ENCODE measurements at regions not wholly inside any gene's neighbourhood (a gene's known extent, or its start where the extent isn't known, plus 50 kb on each side); places are given as distances from the start of the nearest gene placed in this dataset.

GRCh38 chr10:113252650-113253618 lies 299.9 kb upstream of the HABP2 start:
- DNase-seq (ENCODE audit: extremely low spot score, unreplicated experiment) = no peak
- TF ChIP-seq, protein P1, sequence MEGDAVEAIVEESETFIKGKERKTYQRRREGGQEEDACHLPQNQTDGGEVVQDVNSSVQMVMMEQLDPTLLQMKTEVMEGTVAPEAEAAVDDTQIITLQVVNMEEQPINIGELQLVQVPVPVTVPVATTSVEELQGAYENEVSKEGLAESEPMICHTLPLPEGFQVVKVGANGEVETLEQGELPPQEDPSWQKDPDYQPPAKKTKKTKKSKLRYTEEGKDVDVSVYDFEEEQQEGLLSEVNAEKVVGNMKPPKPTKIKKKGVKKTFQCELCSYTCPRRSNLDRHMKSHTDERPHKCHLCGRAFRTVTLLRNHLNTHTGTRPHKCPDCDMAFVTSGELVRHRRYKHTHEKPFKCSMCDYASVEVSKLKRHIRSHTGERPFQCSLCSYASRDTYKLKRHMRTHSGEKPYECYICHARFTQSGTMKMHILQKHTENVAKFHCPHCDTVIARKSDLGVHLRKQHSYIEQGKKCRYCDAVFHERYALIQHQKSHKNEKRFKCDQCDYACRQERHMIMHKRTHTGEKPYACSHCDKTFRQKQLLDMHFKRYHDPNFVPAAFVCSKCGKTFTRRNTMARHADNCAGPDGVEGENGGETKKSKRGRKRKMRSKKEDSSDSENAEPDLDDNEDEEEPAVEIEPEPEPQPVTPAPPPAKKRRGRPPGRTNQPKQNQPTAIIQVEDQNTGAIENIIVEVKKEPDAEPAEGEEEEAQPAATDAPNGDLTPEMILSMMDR (IDR thresholded peaks at IDR 0.05) = no peak
- peaks cover 7% of the 10 kb centered on the region for H3K27me3 Mint-ChIP-seq (ENCODE audit: unreplicated experiment)
- peaks cover 10% of the 10 kb centered on the region for H3K4me1 Mint-ChIP-seq (ENCODE audit: unreplicated experiment)
- no peaks in the 10 kb centered on the region for H3K36me3 Mint-ChIP-seq (ENCODE audit: unreplicated experiment)
- H3K27ac Mint-ChIP-seq (ENCODE audit: unreplicated experiment) = no peak overlapping the region
- H3K4me3 Mint-ChIP-seq (ENCODE audit: unreplicated experiment) = no peak overlapping the region
- H3K9me3 Mint-ChIP-seq (ENCODE audit: unreplicated experiment) = no peaks in the 10 kb centered on the region

DNA sequence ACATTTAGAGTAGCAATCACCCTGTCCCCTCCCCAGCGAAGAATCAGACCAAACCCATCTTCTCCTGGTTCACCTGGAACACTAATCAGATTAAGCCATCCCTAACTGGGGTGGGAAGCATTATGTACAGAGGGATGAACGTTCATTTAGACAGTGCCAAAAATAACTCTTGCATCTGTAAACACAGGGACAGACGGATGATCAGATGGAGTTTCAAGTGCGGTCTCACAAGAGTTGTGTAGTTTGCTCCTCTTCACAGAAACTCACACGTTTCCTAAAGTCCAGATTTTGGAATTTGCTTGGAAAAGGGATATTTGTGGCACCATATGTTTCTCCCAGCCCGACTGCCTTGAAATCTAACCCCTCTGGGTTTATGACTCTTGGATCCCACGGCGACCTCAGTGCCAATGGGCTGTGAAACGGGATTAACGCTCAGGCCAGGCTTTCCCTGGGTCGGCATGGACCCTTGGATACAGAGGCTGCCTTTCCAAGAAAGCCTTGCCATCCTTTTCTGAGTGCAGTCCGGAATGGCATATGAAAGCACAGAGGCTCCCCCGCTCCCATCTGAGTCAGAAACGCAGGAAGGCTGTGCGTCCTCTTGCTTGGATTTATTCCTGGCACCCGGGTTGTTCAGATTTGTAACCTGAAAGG lies 293.2 kb upstream of the HABP2 start:
- TF ChIP-seq, protein P1 (IDR thresholded peaks at IDR 0.05) = no peak
- H3K4me3 Mint-ChIP-seq (ENCODE audit: unreplicated experiment) = no peak overlapping the region
- no peak overlapping the region for H3K27ac Mint-ChIP-seq (ENCODE audit: unreplicated experiment)
- H3K9me3 Mint-ChIP-seq (ENCODE audit: unreplicated experiment) = no peaks in the 10 kb centered on the region
- DNase-seq (ENCODE audit: extremely low spot score, unreplicated experiment) = no peak
- H3K36me3 Mint-ChIP-seq (ENCODE audit: unreplicated experiment) = no peaks in the 10 kb centered on the region
- H3K4me1 Mint-ChIP-seq (ENCODE audit: unreplicated experiment) = peaks cover 23% of the 10 kb centered on the region
- peaks cover 7% of the 10 kb centered on the region for H3K27me3 Mint-ChIP-seq (ENCODE audit: unreplicated experiment)

DNA sequence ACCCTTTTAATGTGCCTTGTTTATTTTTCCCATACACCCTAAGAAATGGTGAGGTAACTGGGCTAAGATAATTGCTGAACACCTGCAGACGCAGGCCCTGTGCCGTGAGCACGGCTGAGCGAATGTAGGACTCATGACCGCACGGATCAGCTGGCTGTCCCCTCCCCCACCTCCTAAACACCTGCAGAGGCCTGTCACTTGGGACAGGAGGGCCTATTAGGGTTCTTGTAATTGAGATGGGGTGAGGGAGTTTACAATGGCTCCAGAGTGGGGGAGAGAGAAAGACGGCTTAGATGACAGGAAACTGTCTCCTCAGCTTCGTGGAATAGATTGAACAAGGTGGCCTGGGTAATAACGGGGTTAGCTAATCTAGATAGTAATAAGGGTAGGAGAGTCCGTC lies 291.7 kb upstream of the HABP2 start:
- Mint-ChIP-seq H3K4me1 (ENCODE audit: unreplicated experiment) (peaks cover 23% of the 10 kb centered on the region), H3K36me3 (ENCODE audit: unreplicated experiment) (no peaks in the 10 kb centered on the region), H3K9me3 (ENCODE audit: unreplicated experiment) (no peaks in the 10 kb centered on the region), H3K27ac (ENCODE audit: unreplicated experiment) (no peak overlapping the region), H3K27me3 (ENCODE audit: unreplicated experiment) (peaks cover 7% of the 10 kb centered on the region), H3K4me3 (ENCODE audit: unreplicated experiment) (no peak overlapping the region)
- TF ChIP-seq, protein P1 (IDR thresholded peaks at IDR 0.05) = no peak
- no peak for DNase-seq (ENCODE audit: extremely low spot score, unreplicated experiment)

- peaks cover 23% of the 10 kb centered on the region for H3K4me1 Mint-ChIP-seq (ENCODE audit: unreplicated experiment)
- H3K9me3 Mint-ChIP-seq (ENCODE audit: unreplicated experiment) = no peaks in the 10 kb centered on the region
- H3K27ac Mint-ChIP-seq (ENCODE audit: unreplicated experiment) = no peak overlapping the region
- TF ChIP-seq, protein P1 (IDR thresholded peaks at IDR 0.05) = no peak
- H3K4me3 Mint-ChIP-seq (ENCODE audit: unreplicated experiment) = no peak overlapping the region
- H3K27me3 Mint-ChIP-seq (ENCODE audit: unreplicated experiment) = peaks cover 2% of the 10 kb centered on the region
- no peaks in the 10 kb centered on the region for H3K36me3 Mint-ChIP-seq (ENCODE audit: unreplicated experiment)
- DNase-seq (ENCODE audit: extremely low spot score, unreplicated experiment) = no peak
Measured at GRCh38 chr10:113261611-113262091, 291.2 kb upstream of the HABP2 start.

DNA sequence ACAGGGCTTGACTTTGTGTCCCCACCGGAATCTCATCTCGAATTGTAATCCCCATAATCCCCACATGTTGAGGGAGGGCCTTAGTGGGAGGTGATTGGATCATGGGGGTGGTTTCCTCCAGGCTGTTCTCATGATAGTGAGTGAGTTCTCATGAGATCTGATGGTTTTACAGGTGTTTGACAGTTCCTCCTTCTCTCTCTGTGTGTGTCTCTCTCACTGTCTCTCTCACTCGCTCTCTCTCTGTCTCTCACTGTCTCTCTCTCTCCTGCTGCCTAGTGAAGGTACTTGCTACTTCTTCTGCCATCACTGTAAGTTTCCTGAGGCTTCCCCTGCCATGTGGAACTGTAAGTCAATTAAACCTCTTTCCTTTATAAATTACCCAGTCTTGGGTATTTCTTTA lies 289.8 kb upstream of the HABP2 start:
- DNase-seq (ENCODE audit: extremely low spot score, unreplicated experiment) = no peak
- Mint-ChIP-seq H3K27me3 (ENCODE audit: unreplicated experiment) (no peaks in the 10 kb centered on the region), H3K4me3 (ENCODE audit: unreplicated experiment) (no peak overlapping the region), H3K36me3 (ENCODE audit: unreplicated experiment) (no peaks in the 10 kb centered on the region), H3K4me1 (ENCODE audit: unreplicated experiment) (peaks cover 32% of the 10 kb centered on the region), H3K9me3 (ENCODE audit: unreplicated experiment) (no peaks in the 10 kb centered on the region), H3K27ac (ENCODE audit: unreplicated experiment) (no peak overlapping the region)
- TF ChIP-seq, protein P1 (IDR thresholded peaks at IDR 0.05) = no peak

Measured in osteocyte (in vitro differentiated cells).